GM12892 (cell line): ENCODE measurements at regions not wholly inside any gene's neighbourhood (a gene's known extent, or its start where the extent isn't known, plus 50 kb on each side); places are given as distances from the start of the nearest gene placed in this dataset.

Experiments used
- POLR2A ChIP-seq: IDR thresholded peaks from 2 replicates; pipeline ENCODE4 v1.6.1; 2011; ENCODE audit warnings: low read depth, low read length, control low read depth
- TAF1 ChIP-seq: IDR thresholded peaks from 2 replicates; pipeline ENCODE4 v1.6.1; 2011; ENCODE audit warnings: low read depth, mild to moderate bottlenecking, control low read depth, low read length, borderline replicate concordance

- no peak for TF ChIP-seq TAF1
- no peak for TF ChIP-seq POLR2A
These were observed 330.5 kb upstream of the B3GALT2 start for GRCh38 chr1:193516755-193517388.
